ENCODE measurements at regions not wholly inside any gene's neighbourhood (a gene's known extent, or its start where the extent isn't known, plus 50 kb on each side); places are given as distances from the start of the nearest gene placed in this dataset.

DNA sequence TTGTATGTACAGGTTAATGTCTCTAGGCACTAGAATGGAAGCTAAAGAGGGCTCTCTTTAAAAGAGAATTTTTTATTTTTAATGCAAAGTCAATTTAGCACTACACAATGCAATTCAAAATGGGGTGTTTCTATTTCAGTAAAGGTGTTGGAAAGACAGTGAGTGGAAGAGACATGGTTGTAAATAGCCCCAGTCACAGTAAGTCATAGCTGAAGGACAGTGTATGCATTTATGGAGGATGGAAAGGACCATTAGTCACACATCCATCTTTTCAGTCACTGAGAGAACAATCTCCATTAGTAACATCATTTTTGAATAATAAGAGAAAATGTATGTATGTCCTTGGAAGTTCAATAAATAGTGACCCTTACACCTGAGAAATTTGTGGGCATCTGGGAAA is 148.0 kb downstream of the PDHA2 start:
- DNase-seq (ENCODE audit: low read depth): no peak

DNA sequence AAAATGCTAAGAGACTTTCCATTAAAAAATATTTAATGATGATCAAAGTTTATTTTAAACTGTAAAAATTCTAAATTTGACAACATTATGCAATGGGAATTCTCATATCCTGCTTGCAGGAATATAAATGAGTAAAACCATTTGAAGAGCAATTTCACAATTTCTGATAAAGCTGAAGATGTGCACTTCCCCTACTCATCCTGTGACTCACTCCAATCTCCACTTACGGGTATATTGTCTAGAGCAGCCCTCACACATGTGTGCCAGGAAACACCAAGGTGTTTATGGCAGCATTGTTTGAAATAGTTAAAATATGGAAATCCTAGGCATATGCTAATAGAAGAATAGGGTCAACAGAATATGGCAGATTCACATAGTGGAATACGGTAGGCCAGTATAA is 158.4 kb downstream of the PDHA2 start:
- no peak for DNase-seq (ENCODE audit: low read depth)

DNA sequence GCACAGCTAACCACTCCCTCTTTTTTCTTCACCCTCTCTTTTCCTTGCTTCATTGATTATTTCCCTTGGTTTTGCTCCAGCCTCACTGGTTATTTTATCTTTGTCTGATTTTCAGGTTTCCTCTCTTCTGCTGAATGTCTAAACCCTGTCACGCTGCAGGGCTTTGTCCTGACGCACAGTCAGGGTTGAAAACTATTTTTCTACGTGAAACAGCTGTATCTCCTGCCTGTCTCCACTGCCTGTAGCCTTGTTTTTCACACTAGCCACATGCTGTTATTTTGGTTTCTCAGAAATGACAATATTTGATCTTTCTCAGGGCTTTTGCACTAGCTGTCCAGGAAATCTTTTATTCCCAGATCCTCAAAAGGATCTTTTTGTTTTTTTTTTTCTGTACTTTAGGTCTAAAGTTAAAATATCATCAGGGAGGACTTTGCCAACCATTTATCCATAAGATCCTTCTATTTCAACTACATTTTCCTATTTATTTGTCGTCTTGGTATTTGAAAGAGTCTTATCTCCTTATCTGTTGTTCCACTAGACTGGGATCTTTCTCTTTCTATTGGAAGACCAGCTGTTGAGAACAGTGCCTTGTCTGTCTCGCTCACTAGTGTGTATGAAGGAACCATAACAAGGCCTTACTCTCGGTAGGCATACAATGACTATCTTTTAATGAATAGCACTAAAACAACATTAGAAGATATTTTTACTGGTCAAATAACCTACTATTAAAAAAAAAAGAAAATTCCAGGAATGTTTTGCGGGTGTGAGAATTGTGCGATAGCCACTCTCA is 164.3 kb downstream of the PDHA2 start:
- no peak for DNase-seq (ENCODE audit: low read depth)

DNA sequence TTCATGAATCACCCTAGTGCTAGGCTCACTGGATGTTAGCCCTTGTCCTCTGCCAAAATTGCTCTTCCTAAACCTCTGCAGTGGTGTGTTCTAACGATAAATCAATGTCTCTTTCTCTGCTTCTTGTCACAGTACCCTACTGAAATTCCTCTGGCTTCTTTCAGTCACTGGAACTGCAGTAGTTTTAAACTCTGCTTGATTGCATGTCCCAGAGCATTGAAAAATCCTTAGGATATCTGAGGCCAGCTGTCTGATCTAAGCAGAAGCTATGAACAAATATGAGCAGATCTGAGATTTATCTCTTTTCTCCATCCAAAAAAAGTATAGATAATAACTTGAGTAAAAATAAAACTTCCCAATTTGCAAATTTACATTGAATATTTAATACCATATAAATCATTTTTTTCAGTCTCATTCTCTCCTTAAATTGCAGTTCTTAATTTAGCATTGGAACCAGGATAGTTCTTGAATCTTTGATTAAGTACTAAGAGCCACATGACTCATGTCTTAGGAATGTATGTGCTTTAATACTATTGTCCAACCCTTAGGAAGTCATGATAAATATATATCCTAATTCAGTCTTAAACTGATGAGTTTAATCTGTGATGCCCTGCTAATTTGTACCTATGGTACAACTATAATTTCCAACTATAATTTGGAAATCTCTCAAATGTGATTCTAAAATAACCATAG is 169.7 kb downstream of the PDHA2 start:
- no peak for DNase-seq (ENCODE audit: low read depth)

DNA sequence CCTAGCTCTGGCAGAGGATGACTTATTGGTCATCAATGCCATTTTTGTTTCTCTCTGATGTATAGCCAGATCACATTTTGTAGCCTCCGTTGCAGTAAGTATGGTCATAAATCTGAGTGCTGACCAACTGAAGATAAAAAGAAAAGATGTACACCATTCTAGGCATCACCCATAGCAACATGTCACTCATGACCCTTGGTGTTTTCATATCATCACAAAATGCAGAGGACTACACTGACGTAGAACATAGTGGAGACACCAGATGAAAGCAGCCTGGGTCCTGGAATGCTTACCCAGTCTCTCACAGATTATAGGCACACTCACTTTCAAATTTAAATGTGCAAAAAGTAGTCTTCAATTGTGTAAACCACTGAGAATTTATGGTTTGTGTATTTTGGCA is 172.8 kb downstream of the PDHA2 start:
- DNase-seq (ENCODE audit: low read depth): no peak

DNA sequence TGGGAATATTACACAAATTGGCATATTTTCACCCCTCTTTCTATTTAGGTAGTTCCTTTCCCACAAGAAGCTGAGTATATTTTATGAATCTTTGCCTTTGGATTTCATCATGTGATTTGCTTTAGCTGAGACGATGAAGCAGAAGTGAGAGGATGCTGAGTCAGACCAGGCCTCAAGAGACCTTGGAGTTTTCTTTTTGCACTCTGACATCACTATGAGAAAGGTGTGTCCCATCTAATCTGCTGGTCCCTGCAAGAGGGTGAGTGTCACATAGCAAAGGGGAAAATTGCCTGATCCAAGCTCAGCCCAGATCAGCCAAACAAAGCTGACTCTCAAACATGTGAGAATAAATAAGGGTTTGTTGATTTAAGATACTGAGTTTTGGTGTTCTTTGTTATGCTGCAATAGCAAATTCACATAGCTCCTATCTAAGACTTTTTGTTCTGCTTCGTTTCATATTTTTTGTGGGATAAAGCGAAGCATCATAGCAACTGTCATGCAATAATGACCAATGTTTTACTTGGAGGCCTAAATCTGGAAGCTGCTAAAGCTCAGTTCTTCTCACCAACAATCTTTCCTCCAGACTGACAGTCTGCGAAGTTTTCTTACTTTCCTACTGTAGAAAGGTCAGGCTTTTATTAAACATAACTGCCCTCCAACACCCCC is 176.9 kb downstream of the PDHA2 start:
- DNase-seq (ENCODE audit: low read depth): no peak

DNA sequence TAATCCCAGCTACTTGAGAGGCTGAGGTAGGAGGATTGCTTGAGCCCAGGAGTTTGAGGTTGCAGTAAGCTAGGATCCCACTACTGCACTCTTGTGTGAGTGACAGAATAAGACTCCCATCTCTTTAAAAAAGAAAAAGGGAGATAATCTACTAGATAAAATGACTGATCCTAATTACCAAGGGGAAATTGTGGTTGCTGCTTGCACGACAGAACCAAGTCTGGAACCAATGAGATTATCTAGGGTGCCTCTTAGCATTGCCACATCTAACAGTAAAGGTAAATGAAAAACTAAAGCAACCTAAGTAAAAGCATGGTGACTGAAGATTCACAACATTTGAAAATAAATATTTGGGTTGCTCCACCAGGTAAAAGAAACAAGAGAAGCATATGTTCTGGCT is 185.1 kb downstream of the PDHA2 start:
- no peak for DNase-seq (ENCODE audit: low read depth)

DNA sequence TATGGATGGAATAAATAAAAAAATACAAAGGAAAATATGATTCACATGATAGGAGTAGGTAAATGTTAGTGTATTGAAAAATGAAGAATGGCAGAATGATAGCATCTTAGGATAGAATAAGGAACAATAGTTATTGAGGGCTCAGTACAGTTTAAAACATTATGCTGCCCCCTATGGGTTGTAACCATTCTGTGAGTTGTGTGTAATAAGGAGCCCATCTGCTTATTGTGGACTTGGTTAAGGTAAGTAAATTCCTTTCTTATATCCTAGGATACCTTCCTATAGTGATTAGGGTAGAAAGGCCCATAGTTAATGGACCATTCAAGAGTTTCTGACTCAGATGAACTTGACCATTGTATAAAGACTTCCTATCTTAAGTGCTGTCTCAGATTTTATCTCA is 195.8 kb downstream of the PDHA2 start:
- DNase-seq (ENCODE audit: low read depth): no peak

DNA sequence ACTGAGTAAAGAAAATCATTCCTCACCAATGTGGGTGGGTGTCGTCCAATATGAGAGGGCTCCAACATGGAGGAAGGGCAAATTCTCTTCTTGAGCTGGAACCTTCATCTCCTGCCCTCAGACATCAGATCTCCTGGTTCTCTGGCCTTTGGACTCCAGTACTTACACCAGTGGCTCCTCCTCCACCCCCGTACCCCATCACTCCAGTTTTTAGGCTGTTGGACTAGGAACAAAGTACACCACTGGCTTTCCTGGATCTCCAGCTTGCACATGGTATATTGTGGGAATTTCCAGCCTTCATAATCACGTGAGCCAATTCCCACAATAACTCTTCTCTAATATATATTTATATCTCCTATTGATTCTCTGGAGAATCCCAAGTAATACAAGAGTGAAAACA is 196.9 kb downstream of the PDHA2 start:
- no peak for DNase-seq (ENCODE audit: low read depth)

DNA sequence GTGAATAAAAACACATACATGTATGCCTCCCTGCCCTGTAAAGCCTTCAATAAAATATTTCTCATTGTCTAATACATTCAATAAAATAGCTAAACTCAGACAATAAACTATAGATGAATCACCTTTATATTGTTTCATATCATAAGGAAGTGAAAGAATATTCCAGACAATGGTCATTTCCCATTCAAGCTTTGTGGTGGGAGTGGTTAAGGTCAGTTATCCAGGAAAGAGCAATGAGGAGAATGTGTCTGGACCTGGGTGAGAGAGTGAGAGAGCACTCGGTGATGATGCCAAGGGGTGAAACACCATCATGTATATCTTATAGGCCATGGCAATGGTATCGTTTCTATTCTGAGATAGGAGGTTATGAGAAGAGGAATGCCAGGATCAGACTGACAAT is 197.8 kb downstream of the PDHA2 start:
- no peak for DNase-seq (ENCODE audit: low read depth)

DNA sequence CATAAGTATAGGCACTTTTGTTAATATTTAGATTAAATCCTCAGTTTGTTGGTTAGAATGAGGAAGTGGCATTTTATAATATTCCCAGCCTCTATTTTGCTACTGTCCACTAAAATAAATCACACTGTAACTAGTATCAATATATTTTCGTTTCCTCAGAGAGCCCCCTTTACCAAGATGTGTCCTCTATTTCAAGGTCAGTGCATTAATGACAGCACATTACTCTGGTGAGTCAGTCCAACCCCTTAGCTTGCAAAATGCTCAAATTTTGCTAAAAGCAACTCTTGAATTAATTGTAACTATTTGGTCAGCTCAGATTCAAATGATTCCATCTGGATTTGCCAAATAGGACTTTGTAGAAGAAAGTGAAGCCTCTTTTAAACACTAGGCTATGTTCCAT is 199.3 kb downstream of the PDHA2 start:
- DNase-seq (ENCODE audit: low read depth): no peak

DNA sequence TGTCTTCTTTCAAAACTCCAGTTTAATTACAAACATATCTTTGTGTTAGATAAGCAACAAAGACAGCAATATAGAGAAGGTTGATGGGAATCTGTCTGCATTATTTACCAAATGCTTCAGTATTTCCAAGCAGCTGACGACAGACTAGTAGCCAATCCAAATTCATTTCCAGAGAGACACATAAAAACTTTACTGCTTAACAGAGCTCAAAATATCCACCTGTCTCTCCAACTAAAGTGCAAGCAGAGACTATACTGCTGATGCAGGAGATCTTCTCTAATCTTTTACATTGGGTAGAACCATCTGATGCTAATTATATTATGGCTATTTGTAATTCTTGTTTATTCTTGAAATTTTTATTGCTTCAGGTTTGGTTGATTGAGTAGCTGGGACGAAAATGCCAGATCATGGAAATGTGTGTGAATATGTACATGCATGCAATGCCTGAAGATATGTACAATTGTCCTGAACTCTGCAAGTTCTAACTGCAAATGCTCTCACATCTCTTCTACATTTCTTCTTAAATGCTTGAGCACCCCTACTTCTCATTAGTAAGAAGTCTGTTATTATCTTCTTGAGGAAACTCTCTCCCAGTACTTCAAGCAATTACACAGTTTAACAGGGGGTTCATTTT is 200.0 kb downstream of the PDHA2 start:
- no peak for DNase-seq (ENCODE audit: low read depth)

DNA sequence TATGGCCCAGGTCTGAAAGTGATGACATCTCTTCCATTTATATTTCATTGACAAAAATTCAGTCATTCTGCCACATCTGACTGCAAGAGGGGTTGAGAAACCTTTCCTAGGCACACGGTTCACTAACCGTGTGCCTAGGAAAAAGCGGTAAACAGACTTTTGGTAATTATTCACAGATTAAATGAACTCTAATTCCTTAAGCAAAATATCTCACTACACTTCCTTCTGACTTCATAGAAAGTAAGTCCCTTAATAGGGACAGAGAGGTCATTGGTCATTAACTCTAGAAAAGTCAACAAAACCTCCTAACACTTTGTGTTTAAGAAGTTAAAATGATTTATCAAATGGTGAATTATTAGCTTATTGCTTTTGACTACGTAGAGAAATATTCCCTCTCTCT is 205.1 kb downstream of the PDHA2 start:
- no peak for DNase-seq (ENCODE audit: low read depth)

DNA sequence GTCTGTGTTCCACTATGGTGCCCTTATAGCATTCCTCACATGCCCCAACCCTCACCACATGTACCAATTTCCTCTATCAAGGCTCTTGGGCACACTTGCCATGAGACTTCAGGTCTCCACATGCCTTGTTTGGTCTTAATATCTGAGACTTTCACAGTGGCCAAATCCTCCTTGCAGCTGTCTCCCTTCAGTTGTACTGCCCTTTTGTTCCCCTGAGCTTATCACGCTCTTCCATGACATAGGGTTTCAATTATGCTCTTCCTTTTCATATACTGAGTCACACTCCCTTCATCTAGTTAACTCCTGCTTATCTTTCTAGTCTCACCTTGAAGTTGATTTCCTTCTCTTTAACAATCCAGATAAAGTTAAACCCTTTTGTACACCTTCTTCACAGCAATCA is 212.9 kb downstream of the PDHA2 start:
- peak; percentile 15 for DNase-seq (ENCODE audit: low read depth)

DNA sequence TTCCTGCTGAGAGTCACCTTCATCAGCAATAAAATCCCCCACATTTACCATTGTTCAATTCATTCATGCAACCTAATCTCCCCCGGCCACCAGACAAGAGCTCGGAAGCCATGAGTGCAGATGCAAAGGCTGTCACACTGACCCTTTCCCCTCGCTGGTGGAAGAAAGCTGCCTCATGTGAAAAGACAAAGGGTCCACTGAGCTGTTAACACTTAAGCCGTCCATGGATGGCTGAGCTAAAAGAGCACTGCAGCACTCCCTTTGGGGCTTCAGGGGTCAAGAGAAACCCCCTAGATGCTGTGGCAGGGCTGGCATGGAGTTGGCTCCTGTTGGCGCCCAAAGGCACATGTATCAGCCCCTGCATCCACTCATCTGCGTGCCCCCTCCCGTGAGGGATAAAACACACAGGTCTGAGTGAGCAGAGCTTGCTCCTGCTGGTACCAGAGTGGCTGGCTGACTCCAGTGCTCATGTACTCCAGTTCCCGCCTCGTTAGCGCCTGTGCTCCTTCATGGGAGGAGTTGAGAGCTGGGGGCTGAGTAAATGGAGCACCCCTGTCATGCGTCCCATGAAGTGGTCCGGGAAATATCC is 216.5 kb downstream of the PDHA2 start:
- DNase-seq (ENCODE audit: low read depth): no peak

DNA sequence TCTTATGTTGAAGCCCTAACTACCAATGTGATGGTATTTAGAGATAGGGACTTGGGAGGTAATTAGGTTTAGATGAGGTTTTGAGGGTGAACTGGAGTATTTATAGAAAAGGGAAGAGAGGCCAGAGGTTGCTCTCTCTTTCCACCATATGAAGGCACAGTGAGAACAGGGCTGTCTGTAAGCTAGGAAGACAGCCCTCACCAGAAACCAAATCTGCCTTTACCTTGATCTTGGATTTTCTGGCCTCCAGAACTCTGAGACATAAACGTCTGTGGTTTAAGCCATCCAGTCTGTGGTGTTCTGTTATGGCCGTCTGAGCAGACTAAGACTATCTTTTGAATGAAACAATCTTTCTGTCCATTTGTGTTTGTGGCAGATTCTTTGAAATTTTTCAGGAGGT is 223.7 kb downstream of the PDHA2 start:
- DNase-seq (ENCODE audit: low read depth): no peak

DNA sequence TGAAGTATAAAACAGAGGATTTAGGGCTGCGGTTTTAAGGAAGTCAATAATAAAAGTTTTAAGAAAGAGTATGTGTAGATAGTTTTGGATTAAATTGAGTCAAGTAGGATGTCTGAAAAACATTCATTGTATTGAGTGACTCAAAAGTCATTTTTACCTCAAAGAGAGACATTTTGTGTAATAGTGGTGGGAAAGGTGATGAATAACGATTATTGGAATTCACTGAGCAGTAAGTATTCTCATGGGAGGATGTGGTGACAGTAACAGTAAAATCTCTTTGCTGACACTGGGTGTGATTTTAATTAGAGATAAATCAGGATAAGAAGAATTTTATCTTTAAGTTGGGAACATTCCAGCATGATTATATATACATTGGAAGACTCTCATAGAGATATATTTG is 233.6 kb downstream of the PDHA2 start:
- no peak for DNase-seq (ENCODE audit: low read depth)

DNA sequence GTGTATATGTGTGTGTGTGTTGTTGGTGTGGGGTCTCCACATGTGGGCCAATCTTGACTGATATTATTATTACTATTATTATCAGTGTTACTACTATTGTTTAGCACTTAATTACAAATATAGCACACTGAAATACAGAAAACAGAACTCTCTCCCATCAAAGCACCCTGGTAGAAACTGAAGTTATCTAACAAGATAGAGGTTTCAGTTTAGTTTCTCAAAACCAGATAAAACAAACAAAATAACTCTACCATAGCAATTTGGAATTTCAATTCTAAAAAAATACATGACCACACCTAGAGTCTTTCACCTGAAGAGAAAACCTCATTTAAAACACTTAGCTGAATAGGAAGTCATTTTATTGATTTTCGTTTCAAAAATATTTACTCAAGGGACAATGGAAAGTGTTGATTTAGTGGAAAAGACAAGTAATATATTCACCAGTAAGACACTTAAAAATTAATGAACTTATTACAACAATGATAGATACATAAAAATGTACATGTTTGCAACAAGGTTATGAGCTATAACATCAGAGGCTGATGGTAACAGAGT is 252.3 kb downstream of the PDHA2 start:
- DNase-seq (ENCODE audit: low read depth): no peak

DNA sequence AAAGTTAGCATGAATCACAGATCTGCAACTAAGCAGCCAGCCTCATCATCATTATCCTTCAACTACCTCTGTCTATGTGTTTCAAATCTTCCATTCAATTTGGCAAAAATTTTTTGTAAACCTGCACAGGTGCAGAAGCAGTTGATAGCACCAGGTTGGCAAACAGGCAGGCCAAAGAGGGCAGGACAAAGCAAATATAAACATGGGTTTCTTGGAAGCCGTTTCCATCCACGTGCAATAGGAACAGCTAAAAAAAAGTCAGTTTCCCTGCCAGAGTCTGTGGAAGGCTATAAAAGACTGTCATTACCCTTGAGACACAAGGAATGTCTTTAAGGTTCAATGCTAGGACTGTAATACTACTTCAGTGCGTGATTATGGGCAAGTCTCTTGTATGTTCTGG is 253.2 kb downstream of the PDHA2 start:
- DNase-seq (ENCODE audit: low read depth): no peak

DNA sequence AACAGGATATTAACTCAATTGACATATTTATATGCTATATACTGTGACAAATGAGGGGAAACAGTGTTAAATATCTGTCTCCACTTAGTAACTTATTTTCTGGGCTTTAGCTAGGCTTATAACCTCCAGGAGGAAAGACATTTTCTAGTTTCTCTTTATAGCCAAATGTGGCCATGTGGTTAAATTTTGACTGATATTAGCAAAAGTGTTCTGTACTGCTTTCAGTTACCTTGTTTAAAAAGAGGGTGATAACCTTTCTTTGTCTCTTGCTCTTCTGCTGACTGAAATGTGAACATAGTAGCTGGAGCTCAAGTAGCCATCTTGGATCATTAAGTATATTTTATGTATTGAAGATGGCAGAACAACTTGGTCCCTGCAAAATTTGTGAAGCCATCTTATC is 253.7 kb downstream of the PDHA2 start:
- no peak for DNase-seq (ENCODE audit: low read depth)

DNA sequence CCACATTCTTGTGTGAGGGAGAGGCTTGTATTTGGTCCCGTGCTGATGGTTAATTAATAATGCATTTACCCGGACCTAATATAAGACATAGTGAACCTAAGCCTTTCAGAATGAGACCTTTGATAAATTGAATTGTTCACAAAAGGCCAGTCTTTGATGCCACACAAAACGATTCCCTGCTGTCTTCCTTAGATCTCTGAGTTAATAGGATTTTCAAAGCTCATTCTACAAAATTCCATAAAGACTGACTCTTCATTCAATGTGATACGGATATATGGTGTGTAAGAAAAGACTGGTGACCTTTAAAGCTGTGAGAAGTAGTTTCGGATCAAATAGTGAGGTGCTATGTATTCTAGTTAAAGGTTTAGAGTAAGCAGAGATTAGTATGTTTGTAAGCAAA is 254.3 kb downstream of the PDHA2 start:
- no peak for DNase-seq (ENCODE audit: low read depth)

DNA sequence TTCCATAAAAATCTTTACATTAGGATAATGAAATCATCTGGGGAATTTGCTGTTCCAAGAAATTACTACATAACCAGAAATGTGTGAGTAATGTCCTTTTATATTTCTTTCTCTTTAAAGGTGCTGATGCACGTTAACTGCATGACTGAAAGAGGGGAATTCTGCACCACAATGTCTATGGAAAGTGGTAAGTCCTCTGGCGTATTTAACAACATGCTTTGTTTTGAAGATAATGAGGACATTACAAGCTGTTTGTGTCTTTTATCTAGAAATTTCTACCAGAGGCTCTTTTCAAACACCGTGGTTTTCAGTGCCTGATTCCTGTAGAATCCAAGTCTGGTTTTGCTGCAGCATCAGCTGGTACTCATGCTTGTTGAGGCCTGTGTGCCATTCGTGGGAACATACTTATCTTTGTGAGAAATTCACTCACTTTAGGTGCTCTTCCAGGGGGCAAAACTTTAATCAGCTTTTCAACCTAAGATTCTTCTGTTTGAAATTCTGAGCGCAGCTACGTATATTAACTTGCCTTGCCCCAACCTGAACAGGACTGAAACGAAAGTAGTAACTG is 257.2 kb downstream of the PDHA2 start:
- DNase-seq (ENCODE audit: low read depth): no peak

Data from CMK (cell line).